ENCODE measurements at regions not wholly inside any gene's neighbourhood (a gene's known extent, or its start where the extent isn't known, plus 50 kb on each side); places are given as distances from the start of the nearest gene placed in this dataset.

DNA sequence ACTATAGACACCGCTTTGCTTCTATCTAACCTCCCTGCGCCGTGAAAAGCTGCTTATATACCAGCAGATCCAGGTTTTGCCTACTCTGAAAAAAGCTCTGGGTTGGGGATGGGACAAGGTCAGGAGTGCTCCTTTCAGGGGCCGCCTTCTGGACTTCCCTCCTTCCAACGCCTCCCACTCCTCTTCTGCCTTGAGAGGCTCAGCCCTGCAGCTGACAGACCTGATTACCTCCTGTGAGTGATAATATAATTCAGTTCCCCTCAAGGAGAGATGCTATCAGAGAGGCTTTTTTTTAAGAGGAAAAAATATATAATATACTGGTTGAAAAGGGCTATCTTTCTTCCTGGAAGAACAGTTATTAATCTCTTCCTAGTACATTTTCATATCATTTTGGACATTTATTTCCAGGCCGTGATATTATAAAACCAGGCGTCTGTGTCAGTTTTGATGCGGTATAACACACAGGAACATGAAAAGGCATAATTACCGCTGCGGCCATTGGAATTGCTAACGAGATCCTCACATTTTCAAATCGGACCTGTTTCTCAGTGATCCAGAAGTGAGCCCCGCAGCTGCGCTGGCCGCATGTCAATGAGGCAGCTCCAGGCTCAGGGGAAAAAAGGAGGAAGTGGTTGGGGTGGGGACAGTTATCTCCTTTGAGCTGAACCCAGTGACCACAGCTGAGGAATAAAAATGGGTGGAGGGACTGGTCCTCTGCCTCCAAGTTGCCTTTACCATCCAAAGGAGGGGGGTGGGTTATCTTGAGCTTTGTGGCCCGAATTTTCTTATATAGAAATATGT is 457.1 kb downstream of the TYW1 start:
- TF ChIP-seq, protein P1, sequence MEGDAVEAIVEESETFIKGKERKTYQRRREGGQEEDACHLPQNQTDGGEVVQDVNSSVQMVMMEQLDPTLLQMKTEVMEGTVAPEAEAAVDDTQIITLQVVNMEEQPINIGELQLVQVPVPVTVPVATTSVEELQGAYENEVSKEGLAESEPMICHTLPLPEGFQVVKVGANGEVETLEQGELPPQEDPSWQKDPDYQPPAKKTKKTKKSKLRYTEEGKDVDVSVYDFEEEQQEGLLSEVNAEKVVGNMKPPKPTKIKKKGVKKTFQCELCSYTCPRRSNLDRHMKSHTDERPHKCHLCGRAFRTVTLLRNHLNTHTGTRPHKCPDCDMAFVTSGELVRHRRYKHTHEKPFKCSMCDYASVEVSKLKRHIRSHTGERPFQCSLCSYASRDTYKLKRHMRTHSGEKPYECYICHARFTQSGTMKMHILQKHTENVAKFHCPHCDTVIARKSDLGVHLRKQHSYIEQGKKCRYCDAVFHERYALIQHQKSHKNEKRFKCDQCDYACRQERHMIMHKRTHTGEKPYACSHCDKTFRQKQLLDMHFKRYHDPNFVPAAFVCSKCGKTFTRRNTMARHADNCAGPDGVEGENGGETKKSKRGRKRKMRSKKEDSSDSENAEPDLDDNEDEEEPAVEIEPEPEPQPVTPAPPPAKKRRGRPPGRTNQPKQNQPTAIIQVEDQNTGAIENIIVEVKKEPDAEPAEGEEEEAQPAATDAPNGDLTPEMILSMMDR (IDR thresholded peaks at IDR 0.05; ENCODE audit: control insufficient read depth, insufficient read depth, low read depth, low read length, missing control alignments): no peak
- DNase-seq (ENCODE audit: low read depth): no peak
- no peak overlapping the region for H3K4me3 ChIP-seq (ENCODE audit: control insufficient read depth, low read depth, low read length)

DNA sequence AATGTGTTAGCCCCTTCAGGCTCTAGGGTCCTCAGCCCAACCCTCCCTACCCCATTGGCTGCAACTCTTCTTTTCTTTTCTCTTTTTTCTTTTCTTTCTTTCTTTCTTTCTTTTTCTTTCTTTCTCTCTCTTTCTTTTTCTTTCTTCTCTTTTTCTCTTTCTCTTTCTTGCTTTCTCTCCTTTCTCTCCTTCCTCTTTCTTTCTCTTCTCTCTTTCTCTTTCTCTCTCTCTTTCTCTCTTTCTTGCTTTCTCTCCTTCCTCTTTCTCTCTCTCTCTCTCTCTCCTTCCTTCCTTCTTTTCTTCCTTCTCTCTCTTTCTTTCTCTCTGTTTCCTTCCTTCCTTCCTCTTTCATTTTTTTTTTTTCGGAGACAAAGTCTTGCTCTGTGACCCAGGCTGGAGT is 458.9 kb downstream of the TYW1 start:
- no peak for DNase-seq (ENCODE audit: low read depth)
- TF ChIP-seq, protein P1 (IDR thresholded peaks at IDR 0.05; ENCODE audit: control insufficient read depth, insufficient read depth, low read depth, low read length, missing control alignments): no peak
- H3K4me3 ChIP-seq (ENCODE audit: control insufficient read depth, low read depth, low read length): no peak overlapping the region

DNA sequence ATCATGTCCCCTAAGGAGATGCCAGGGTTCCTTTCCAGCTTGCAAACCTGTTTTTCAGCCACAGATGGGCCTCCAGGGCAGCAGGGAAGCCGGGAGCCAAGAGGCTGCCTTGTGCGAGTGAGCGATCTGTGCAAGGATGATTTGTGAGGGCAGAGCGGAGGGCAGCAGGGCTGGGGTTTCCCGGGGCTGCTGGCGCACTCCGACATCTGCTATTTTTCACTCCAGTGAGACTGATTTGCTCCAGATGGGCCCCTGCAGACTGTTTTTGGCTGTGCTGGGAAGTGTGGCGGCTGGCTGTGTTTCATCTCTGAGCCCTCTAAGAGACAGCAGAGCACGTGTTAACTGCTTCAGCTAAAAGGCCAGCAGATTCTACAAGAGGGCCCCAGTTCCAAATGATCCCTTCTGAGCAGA is 466.2 kb downstream of the TYW1 start:
- no peak overlapping the region for H3K4me3 ChIP-seq (ENCODE audit: control insufficient read depth, low read depth, low read length)
- TF ChIP-seq, protein P1 (IDR thresholded peaks at IDR 0.05; ENCODE audit: control insufficient read depth, insufficient read depth, low read depth, low read length, missing control alignments): no peak
- no peak for DNase-seq (ENCODE audit: low read depth)

DNA sequence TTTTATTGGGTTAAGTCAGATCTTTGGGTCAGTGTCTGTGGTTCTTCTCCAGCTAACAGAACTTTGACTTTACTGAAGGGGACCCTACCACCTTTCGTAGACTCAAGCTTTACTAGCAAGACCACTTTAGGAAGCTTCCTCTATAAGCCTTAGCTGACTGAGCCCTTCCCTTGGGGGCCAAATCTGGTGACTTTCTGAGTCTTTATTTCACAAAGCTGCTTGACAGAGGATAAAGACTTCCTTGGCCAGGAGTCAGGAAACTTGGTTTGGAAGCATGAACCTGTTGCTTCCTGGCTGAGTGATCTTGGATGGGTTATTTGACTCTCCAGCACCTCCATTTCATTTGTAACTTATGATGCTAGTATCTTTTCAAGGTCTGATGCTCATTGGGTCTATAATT is 466.7 kb downstream of the TYW1 start:
- no peak for DNase-seq (ENCODE audit: low read depth)
- TF ChIP-seq, protein P1 (IDR thresholded peaks at IDR 0.05; ENCODE audit: control insufficient read depth, insufficient read depth, low read depth, low read length, missing control alignments): no peak
- no peak overlapping the region for H3K4me3 ChIP-seq (ENCODE audit: control insufficient read depth, low read depth, low read length)

DNA sequence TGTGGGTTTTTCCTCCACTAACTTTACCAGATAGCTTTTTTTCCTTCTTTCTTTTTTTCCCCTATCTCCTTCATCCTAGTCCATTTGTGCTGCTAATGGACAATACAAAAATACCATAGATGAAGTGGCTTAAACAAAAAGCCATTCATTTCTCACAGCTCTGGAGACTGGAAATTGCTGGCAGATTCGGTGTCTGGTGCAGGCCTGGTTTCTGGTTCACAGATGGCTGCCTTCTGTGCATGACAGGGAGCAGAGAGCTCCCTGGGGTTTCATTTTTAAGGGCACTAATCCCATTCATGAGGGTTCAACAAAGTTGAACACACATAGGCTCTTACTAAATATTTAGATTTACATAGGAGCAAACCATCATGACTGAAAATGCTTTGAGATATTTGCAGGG is 467.4 kb downstream of the TYW1 start:
- DNase-seq (ENCODE audit: low read depth): no peak
- H3K4me3 ChIP-seq (ENCODE audit: control insufficient read depth, low read depth, low read length): no peak overlapping the region
- TF ChIP-seq, protein P1 (IDR thresholded peaks at IDR 0.05; ENCODE audit: control insufficient read depth, insufficient read depth, low read depth, low read length, missing control alignments): no peak

DNA sequence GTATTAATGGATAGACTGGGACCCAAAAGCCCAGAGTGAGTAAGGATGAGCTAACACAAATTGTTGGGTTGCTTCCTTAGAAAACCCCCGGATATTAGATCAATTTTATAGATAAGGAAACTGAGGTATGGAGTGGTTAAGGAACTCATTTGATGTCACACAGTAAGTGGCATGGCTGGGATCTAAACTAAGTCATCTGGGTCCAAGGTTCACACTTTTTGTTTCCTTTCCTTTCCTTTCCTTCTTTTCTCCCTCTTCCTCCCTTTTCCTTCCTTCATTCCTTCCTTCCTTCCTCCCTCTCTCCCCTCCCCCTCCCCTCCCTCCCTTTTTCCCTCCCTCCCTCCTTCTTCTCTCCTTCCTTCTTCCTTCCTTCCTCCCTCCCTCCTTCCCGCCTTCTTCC is 469.5 kb downstream of the TYW1 start:
- DNase-seq (ENCODE audit: low read depth): no peak
- TF ChIP-seq, protein P1 (IDR thresholded peaks at IDR 0.05; ENCODE audit: control insufficient read depth, insufficient read depth, low read depth, low read length, missing control alignments): no peak
- no peak overlapping the region for H3K4me3 ChIP-seq (ENCODE audit: control insufficient read depth, low read depth, low read length)
